Upper lobe of right lung (tissue), 1 donor: ENCODE measurements at regions not wholly inside any gene's neighbourhood (a gene's known extent, or its start where the extent isn't known, plus 50 kb on each side); places are given as distances from the start of the nearest gene placed in this dataset.

Experiments
- ATAC-seq: fragments of 200-7000 bp; cut with Tn5 transposase; one replicate; pipeline ENCODE4 v1.9.1; 2020; ENCODE audit warnings: mild to moderate bottlenecking, moderate library complexity
- DNase-seq: peaks from one replicate; pipeline ENCODE4 v3.0.0-alpha.2; 2020
- H3K27ac ChIP-seq: fragments of 200-600 bp; one replicate; pipeline ENCODE4 v1.8.0; 2022
- H3K27me3 ChIP-seq: fragments of 200-600 bp; one replicate; pipeline ENCODE4 v1.8.0; 2022; ENCODE audit warnings: mild to moderate bottlenecking
- H3K36me3 ChIP-seq: fragments of 200-600 bp; one replicate; pipeline ENCODE4 v1.8.0; 2022
- H3K4me1 ChIP-seq: fragments of 200-600 bp; one replicate; pipeline ENCODE4 v1.8.0; 2022
- H3K4me3 ChIP-seq: fragments of 200-600 bp; one replicate; pipeline ENCODE4 v1.8.0; 2022; ENCODE audit warnings: mild to moderate bottlenecking
- H3K9me3 ChIP-seq: fragments of 200-600 bp; one replicate; pipeline ENCODE4 v1.8.0; 2022
- CTCF ChIP-seq: fragments of 200-600 bp; IDR thresholded peaks from one replicate; pipeline ENCODE4 v1.8.0; 2022; ENCODE audit warnings: antibody characterized with exemption
- intact Hi-C: fragments of 100-400 bp; cut with DNase I; formaldehyde crosslinking; loops from one replicate; pipeline ENCODE4 v1.11.0; 2022
- donor health status: DM: no; HTN: yes; CAD: no; lungs with severe emphysema.

- no peak for ATAC-seq
- DNase-seq = no peak
- intact Hi-C loops = no loop called here
- no peaks in the 10 kb centered on the region for H3K9me3 ChIP-seq
- H3K36me3 ChIP-seq = no peaks in the 10 kb centered on the region
- no peak overlapping the region for H3K4me3 ChIP-seq
- no peak overlapping the region for H3K27ac ChIP-seq
- TF ChIP-seq CTCF = no peak
- no peaks in the 10 kb centered on the region for H3K27me3 ChIP-seq
- no peaks in the 10 kb centered on the region for H3K4me1 ChIP-seq
Measured at GRCh38 chr13:107095876-107096275, 527.9 kb upstream of the ARGLU1 start.

- H3K36me3 ChIP-seq = no peaks in the 10 kb centered on the region
- no peak for ATAC-seq
- no peaks in the 10 kb centered on the region for H3K27me3 ChIP-seq
- H3K4me1 ChIP-seq = no peaks in the 10 kb centered on the region
- TF ChIP-seq CTCF = no peak
- intact Hi-C loops = no loop called here
- no peak for DNase-seq
- no peaks in the 10 kb centered on the region for H3K9me3 ChIP-seq
- no peak overlapping the region for H3K27ac ChIP-seq
- H3K4me3 ChIP-seq = no peak overlapping the region
Measured at GRCh38 chr13:107091861-107092260, 523.9 kb upstream of the ARGLU1 start.

- no peaks in the 10 kb centered on the region for H3K4me1 ChIP-seq
- intact Hi-C loops = no loop called here
- no peak for DNase-seq
- H3K27me3 ChIP-seq = no peaks in the 10 kb centered on the region
- no peaks in the 10 kb centered on the region for H3K36me3 ChIP-seq
- no peaks in the 10 kb centered on the region for H3K9me3 ChIP-seq
- H3K4me3 ChIP-seq = no peak overlapping the region
- H3K27ac ChIP-seq = no peak overlapping the region
- TF ChIP-seq CTCF = no peak
- ATAC-seq = no peak
Measured at GRCh38 chr13:107091428-107091827, 523.5 kb upstream of the ARGLU1 start.

- Histone ChIP-seq H3K27me3 (no peaks in the 10 kb centered on the region), H3K4me1 (no peaks in the 10 kb centered on the region), H3K36me3 (no peaks in the 10 kb centered on the region), H3K9me3 (no peaks in the 10 kb centered on the region), H3K4me3 (no peak overlapping the region), H3K27ac (no peak overlapping the region)
- ATAC-seq (no peak), DNase-seq (no peak)
- intact Hi-C loops = no loop called here
- TF ChIP-seq CTCF = no peak
Measured at GRCh38 chr13:107088061-107088460, 520.1 kb upstream of the ARGLU1 start.

- H3K27ac ChIP-seq = no peak overlapping the region
- ATAC-seq = no peak
- intact Hi-C loops = no loop called here
Measured at GRCh38 chr13:107079423-107080049, 511.6 kb upstream of the ARGLU1 start.

More at GRCh38 chr13:107079423-107080049, 511.6 kb upstream of the ARGLU1 start:
- Histone ChIP-seq H3K36me3 (no peaks in the 10 kb centered on the region), H3K9me3 (no peaks in the 10 kb centered on the region), H3K27me3 (no peaks in the 10 kb centered on the region), H3K4me3 (no peak overlapping the region), H3K4me1 (no peaks in the 10 kb centered on the region)
- DNase-seq = no peak
- no peak for TF ChIP-seq CTCF
